GM12878 (cell line): ENCODE measurements at regions not wholly inside any gene's neighbourhood (a gene's known extent, or its start where the extent isn't known, plus 50 kb on each side); places are given as distances from the start of the nearest gene placed in this dataset.

ENCODE experiments used
- ATF3 ChIP-seq: IDR thresholded peaks from 2 replicates; pipeline ENCODE4 v1.6.1; 2011; ENCODE audit warnings: low read depth, mild to moderate bottlenecking, low read length, moderate library complexity, borderline replicate concordance; ENCODE audit errors: extremely low read depth
- CHD4 ChIP-seq: fragments of 200-600 bp; sonication (generic); IDR thresholded peaks from 2 replicates; pipeline ENCODE4 v1.6.1; 2016; ENCODE audit warnings: mild to moderate bottlenecking
- RAD21 ChIP-seq: IDR thresholded peaks from 2 replicates; pipeline ENCODE4 v1.6.1; 2011; ENCODE audit warnings: mild to moderate bottlenecking, low read depth, low read length, moderate library complexity; ENCODE audit not compliant: insufficient read depth
- TAF1 ChIP-seq: IDR thresholded peaks from 2 replicates; pipeline ENCODE4 v1.6.1; 2011; ENCODE audit warnings: mild to moderate bottlenecking, low read depth, low read length, borderline replicate concordance

- TF ChIP-seq RAD21 (no peak), ATF3 (no peak), TAF1 (no peak), CHD4 (no peak)
Measured at GRCh38 chr3:77917225-77917624, 877.3 kb downstream of the ROBO2 start.
